Adrenal gland (tissue), 5 donors: ENCODE measurements at regions not wholly inside any gene's neighbourhood (a gene's known extent, or its start where the extent isn't known, plus 50 kb on each side); places are given as distances from the start of the nearest gene placed in this dataset.

Experiments
- CTCF ChIP-seq, 6 experiments: fragments of 450-650 bp in 4 of 6; fragments of 200-600 bp in 2 of 6; sonication (generic) in 1 of 6; IDR thresholded peaks; 1 replicate in 5 of 6; 2 replicates in 1 of 6; pipeline versions ENCODE4 v1.5.1 to v1.8.0; 2016 to 2021; ENCODE audit warnings: antibody characterized with exemption in 6 of 6, mild to moderate bottlenecking in 2 of 6, moderate library complexity in 1 of 6
- POLR2A ChIP-seq, 2 donors: fragments of 450-650 bp; IDR thresholded peaks; one replicate each; pipeline ENCODE4 v1.6.1; 2017; ENCODE audit warnings: antibody characterized with exemption in 2 of 2, mild to moderate bottlenecking in 2 of 2, moderate library complexity in 1 of 2
- donor health status: DM: no; HTN: no; CAD: no.

GRCh38 chr4:100926039-100926717, 408.4 kb upstream of the EMCN start:
- TF ChIP-seq CTCF (IDR thresholded peaks at IDR 0.05): no peak
- TF ChIP-seq POLR2A (IDR thresholded peaks at IDR 0.05): no peak
